NCI-H146 (cell line): ENCODE measurements at regions not wholly inside any gene's neighbourhood (a gene's known extent, or its start where the extent isn't known, plus 50 kb on each side); places are given as distances from the start of the nearest gene placed in this dataset.
"Not testable (repeated sequence)": the region's sequence is repeated elsewhere in the genome, so short reads cannot be mapped to it uniquely, and the experiment has no call there.

Source experiments
- DNase-seq: peaks from one replicate; lab custom pipeline; 2025; lab: John Stamatoyannopoulos, UW

DNA sequence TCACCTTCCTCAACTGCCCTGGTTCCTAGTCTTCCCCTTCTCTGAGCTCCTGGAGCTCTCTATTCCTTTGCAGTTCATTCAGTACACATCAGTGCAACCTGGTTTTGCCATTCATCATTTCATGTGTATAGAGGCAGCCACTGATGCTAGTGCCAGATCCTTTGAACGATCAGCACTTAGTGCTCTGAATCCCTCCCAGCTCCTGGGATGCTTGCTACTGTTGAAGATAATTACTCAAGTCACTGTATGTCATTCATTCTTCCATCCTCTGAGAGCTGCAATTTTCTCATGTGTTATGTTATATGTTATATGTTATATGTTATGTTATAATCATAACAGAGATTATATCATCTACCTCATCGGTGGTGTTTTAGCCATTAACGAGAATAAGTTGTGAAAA lies 98.5 kb upstream of the UXS1 start:
- no peak for DNase-seq

DNA sequence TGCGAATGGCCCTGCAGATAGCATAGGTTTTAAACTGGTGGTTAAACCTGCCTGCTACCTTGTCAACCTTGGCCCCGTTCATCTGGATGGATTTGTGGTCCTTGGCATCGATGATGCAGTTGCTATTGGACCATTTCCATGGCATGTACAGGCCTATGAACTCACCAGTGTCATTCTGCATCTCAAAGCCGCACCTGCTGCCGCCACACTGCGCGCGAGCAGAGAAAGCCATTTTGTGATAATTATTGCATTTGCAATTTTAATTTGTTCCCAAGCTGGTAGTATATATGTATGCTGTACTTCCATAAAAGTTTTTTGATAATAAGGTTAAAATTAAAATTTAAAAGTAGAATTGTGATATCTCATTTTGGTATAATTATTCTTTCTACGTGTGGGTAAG lies 94.8 kb upstream of the UXS1 start:
- DNase-seq = no peak

DNA sequence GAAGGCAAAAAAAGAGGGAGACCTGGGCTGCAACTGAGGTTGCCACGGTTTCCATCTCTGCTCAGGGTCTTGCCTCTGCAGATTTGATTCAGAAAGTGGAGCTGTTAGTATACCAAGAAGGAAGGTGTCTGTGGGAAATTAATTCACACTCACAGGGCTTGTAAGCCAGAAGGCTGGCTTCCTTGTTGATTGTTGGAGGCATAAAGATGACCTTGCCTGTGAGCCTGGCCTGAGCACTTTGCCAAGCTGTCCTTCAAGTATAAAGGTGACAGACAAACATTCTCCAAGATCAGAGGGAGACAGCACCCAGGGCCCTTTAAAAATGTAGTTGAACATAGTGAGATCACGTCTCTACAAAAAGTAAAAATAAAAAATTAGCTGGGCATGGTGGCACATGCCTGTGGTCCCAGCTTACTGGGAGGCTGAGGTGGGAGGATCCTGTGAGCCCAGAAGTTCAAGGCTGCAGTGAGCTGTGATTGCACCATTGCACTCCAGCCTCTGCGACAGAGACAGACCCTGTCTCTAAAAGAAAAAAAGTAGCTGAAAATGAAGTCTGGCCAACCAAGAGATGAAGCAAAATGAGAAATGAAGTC lies 91.2 kb upstream of the UXS1 start:
- no peak for DNase-seq

DNA sequence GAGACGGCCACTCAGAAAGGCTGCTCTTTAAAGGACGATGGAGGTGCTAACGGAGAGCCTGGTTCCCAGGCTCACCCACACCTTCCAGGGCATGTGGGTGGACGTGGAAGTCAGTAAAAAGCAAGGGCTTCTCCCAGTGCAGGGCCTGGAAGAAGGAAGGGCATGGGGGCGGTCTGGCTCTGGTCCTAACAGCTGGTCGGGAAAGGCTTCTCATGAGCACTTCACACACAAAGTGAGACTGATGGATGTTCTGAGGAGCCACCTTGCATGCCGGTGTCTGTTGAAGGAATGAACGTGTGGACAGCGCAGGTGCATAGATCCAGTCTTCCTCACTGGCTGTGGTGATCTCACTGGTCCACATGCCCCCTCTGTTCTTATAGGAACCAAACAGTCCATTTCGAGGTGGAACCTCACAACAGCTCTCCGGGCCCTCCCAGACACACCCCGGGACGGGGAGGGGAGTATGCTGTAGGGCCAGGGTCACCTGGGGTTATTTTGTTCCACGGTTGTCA lies 90.6 kb upstream of the UXS1 start:
- DNase-seq = no peak

DNA sequence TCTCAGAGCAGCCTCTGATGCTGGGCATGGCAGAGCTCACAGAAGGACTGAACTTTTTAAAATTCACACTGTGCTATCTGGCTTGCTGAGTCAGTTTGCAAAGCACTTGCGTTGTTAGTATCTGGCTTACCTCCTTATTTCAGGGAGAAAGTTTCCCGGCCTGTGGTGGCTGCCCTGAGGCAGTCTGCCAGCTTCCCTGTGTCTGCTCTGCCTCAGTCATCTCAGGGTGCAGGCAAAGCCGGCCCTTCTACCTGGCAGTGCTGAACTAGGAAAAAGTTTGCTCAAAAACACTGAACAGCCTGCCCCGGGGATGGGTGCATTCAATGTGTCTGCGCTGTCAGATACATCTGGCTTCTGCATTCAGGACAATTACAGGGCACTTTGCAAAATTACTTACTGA lies 90.2 kb upstream of the UXS1 start:
- no peak for DNase-seq

DNA sequence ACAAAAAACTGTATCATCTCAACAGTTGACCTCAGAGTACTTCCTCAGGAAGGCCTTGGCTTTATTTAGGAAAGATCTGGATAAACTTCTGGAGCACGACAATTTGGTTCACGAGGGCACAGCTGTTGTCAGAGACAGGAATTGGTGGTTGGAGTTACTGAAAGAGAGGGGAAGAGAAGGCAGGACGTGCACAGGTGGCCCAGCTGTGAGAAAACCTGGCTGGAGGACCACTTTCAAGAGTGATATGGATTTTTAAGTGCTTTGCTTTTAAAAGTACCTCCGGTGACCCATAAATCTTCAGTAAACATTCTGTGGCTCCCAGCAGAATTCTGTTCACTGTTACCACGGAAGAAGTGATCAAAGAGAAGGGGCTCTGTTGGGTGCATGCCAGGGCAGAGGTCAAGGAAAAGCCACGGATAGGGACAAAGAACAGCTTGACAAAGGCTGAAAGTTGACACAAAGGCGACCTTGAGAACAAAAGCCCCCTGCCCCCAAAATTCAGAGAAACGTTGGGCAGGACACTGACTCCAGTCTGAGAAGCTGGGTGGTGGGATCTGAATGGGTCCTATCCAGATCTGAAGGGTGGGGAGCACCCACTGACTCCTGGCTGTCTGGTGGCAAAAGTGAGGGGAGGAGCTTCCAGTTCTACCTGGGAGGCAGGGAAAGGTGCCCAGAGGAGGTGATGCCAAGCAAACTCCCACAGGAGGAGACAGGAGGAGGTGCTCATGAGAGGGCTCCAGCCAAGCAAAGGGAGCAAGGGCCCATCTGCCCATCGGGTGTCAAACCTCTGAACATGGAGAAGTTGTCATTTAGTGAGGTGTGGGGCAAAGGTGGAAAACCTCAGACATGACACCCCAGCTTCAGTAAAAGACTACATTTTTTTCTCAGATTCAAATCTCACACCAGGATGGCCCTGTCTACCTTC lies 89.4 kb upstream of the UXS1 start:
- DNase-seq = not testable (repeated sequence)

DNA sequence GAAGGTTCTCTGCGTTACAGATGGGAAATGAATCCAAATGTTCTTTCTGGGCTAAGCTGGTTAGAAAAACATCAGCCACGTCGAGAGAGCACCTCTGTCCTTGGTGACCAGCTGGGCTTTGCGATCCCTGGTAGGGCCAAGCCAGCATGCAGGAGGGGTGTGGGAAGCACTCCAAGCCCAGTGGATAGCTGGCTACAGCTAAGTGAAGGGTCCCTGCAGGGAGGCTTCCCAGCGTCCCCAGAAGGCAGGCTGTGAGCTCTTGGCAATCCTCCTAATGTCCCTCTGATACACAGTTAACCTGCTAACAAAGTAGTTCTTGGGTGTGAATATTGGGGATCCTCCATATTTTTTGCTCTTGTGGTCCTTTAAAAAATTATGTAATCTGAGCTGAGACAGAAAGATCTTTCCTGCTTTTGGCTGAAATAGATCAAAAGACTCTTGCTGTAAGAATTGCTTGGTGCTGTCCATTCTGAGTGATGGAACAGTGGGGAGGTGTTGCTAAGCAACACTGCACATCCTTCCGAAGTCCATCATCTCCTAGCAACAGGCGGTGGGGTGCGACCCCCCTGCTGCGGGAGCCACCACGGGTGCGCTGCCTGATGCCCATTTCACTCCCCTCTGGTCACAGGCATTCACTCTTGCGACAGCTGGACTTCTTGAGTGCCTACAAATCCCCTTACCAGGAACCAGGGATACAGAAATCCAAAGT lies 88.5 kb upstream of the UXS1 start:
- no peak for DNase-seq

DNA sequence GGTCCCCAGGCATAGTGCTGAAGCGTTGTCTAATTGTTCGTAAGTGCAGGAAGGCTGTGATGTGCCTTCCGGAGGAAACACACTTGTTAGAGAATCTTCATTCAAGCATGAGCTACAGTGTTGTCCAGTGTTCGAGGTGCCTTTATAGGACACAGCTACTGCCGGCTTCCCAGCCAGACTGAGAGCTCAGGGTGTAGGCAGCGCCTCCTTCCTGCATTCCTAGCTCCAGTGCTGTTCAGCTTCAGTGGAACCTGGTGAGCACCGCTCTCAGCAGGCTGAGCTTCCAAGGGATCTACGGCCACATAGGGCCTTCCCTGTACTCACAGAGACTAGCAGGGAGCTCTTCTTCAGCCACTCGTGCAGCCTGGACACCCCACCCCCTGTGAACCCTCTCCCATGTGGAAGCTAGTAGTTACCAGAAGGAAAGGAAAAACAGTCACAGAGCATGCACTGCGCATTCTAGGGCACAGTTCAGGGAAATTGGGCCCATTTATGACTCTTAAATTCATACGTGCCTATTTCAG lies 87.9 kb upstream of the UXS1 start:
- not testable (repeated sequence) for DNase-seq

DNA sequence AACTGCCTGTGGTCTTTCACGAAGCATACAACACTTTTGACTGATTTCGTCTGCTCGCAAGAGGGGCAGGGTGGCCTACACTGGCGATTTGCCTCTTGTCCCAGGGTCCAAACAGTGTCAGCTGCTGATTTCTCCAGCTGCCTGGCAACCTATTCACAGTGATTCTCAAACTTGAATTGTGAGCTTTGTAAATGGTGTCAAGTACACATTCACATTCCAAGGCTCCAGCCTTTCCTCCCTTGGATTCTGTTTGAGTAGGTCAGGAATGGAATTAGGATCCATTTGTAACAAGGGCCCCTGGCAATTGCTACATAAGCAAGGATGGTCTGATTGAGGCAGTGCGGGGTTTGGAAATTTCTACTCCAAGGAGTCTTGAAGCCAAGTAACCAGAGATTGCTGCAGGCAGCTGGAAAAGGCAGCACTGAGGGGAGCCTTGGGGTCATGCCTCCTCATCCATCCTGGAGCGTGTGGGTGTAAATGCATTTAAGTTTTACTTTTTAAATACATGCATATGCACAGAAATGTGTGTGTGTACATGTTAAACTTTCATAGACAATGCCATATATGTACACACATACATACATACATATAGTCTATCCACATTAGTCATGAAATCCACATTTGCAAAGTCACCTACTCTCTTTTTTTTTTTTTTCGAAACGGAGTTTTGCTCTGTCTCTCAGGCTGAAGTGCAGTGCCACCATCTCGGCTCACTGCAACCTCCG lies 86.8 kb upstream of the UXS1 start:
- no peak for DNase-seq

DNA sequence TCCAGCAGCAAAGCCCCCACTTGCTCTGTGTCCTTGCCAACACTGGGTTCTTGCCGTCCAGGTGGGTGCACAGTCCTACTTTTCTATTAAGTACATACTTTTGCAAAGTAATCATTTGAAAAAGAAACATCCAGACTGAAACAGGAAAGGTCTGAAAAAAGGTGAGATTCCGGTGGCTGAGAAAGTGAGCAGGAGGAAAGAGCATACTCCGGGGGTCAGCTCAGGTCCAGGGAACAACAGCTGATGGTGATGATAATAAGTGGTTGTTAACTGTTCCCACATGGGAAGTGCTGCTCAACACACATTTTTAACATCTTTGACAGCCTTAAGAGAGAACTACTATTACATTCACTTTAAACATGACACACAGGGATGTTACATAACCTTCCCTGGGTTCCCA lies 86.1 kb upstream of the UXS1 start:
- no peak for DNase-seq

DNA sequence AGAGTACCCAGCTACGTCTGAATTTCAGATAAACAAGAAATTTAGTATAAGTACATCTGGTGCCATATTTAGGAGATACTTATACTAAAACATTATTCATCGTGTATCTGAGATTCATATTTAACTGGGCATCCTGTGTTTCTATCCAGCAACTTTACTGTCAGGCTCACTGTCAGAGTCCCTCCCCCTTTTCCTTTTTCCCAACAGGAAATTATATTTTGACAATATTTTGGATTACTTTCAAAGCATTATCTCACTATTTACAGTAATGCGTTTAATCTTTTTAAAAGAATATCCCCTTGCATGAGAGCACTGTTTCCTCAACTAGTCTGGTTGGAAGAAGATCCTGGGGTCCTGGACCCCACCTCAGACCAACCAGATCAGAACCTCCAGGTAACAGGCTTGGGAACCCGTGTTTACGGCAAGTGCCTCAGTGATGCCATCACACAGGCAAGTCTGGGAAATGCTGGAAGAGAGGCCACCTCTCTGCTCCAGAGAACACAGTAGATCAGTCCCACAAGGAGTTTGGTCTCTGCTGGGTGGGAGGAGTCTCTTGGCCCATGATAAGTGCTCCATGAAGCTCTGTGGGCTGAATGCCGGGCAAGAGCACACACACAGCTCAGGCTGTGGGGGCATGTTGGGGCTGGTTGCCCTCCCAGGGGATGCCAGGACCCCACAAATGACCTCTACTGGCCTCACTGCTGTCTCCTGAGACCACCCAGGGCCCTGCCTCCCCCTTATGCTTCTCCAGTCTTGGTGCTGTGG lies 84.2 kb upstream of the UXS1 start:
- no peak for DNase-seq

DNA sequence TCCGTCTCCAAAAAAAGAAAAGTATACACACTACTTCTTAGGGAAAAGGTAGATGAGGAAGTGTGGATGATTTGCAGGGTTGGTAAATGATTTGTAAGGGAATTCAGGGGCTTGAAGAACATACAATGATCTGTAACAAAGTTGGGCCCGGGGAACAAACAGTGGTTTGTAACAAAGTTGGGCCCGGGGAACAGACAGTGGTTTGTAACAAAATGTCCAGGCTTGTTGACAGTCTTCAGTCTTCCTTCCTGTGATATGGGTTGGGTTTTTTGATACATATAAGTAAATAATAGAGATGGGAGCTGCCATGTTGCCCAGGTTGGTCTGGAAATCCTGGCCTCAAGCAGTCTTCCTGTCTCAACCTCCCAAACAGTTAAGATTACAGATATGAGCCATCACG lies 83.3 kb upstream of the UXS1 start:
- DNase-seq = no peak

DNA sequence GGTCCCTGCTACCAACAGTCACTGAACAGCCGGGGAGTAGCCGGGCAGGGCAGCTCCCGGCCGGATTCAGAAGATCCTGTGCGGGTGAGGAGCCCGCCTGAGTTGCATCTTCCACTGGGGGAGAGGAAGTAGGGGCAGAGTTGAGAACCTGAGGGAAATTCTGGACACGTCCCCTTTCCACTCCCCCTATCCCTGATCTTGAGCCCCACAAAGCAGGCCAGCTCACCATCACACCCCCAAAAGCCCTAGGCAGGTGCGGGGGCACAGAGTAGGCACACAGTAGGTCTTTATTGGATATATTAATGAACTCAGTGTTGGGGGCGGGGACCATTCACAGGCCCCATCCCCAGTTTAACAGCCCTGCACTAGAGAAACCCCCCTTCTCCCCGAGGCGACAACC lies 81.9 kb upstream of the UXS1 start:
- DNase-seq = no peak

DNA sequence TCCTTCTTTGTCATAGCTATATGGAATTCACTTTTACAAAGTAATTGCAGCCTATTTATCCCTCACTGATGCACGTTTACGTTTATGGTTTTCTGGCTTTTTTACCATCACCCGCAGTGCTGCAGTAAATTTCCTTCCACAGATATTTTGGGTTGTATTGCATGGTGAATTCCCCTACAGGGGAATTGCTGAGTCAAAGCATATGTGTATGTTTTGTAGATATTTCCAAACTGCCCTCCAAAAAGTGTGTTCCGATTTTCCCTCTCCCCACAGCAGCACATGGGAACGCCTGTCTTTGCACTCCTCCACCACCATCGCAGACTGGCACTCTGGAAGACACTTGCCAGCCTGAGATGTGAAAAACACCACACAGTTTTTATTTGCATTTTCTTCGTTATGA lies 80.6 kb upstream of the UXS1 start:
- no peak for DNase-seq

DNA sequence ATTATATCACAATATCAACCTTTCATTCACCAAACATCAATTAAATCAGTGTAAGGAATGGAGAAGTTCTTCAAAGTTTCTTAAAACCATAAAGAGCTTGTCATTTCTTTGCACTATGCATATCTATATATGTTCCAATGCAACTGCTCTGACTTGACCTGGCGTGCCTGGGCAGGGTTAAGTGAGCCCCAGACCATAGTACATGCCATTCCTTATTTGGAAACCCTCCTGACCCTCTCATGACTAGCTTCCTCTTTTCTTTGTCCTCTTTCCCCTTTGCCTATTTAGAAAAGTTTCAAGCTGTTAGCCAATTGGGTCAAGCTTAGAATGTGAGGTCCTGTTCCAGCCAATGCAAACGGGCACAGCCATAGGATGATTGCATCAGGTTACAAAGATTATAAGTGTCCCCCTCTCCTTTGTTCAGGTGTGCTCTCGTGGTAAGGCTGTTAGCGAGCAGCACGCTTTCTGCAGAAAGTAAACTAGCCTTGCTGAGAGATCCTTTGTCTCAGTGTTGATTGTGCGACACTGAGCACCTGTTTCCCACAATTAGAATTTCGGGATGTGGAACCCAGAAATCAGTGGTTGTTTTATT lies 78.2 kb upstream of the UXS1 start:
- no peak for DNase-seq

DNA sequence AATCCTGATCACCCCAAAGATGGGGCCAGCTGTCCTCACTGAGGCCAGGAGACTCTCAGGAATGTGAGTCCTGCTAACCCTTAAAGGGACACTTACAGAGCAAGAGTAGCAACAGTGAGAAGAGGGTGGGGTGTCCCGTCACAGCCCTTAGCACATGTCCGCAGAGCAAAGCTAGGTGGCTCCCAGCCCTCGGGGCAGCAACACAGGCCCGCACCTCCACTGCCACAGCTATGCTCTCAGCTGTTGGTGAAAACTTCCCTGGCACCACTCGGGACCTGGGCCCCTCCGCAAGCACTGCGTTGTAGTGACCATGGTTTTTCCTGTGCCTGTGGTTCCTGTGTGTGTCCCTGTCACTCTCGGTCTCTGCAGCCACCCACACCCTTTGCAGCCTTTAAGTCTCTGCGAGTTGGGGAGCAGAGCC lies 76.4 kb upstream of the UXS1 start:
- no peak for DNase-seq

DNA sequence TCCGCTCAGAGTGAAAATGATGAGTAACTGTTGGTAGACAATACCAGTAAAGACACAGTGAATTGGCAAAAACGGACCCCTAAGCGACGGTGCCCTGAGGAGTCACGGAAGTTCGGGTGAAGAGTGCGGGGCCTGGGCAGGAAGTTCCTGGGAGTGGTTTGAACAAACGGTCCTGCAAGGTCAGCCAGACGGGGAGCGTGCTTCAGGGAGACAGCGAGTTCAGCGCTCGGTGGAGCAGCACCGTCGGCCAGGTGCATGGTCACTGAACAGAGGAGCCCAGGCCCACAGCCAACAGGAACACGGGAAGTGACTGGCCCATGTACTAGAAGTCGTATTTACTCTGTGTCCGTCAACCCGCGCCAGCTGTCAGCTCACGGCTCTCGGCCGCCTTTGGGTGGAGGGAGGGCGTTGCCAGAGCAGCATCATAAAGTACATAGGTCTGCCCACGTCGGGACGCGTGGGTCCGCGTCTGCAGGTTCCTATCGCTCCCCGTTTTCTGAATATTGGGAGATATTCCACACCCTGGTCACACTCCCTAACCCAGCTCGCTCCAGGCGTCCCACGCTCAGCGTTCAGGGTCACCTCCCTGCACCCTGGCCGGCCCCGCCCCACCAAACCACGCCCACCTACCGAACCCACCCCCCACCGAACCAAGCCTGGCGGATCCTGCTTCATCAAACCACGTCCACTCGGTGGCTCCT lies 75.6 kb upstream of the UXS1 start:
- peak; percentile 37 for DNase-seq

DNA sequence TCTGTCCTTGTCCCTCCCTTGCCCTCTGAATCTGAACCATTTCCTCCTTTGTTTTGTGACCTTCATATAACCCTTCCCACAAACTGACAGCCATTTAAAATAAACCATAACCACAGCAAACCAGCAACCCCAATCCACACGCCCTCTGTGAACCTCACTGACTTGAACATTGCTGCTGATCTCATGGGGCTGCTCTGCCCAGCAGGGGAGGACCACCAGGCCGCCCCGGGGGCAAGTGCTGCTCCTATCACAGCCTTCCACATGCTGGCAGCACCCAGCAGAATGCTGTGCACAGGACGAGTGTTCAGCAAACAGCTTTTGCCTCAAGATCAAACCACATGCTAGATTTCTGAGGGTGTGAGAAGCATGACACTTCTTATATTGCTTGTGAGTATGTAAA lies 73.9 kb upstream of the UXS1 start:
- DNase-seq = no peak

DNA sequence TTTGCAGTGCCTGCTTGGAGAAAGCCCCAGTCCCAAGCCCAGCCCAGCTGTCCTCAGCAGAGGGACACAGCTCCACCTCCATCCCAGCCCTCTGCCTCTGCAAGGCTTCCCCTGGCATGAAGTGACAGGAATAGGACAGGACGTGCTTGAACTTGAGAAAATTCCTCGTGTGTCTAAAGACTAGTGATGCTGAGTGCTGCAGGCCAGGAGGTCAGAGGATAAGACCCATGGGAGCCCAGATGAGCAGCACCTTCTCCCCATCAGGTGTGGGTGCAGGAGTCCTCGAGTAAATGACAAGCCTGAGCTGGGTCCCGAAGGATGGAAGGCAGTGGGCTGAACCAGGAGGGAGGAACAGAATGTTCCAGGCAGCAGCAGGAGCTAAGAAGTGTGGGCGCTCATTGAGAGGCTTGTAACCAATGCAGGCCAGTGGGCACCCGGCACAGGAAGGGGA lies 67.8 kb upstream of the UXS1 start:
- DNase-seq = no peak

DNA sequence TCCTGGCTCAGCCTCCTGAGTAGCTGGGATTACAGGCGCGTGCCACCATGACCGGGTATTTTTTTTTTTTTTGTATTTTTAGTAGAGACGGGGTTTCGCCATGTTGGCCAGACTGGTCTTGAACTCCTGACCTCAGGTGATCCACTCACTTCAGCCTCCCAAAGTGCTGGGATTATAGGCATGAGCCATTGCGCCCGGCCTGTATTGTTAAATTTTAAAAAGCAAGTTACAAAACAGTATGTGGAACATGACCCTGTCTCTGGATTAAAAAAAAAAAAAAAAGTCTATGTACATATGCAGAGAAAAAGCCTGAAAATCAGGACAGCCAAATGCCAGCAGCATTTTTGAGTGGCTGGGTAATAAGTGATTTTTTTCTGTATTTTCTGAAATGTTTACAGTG lies 64.8 kb upstream of the UXS1 start:
- not testable (repeated sequence) for DNase-seq
